H9 (cell line): ENCODE measurements at regions not wholly inside any gene's neighbourhood (a gene's known extent, or its start where the extent isn't known, plus 50 kb on each side); places are given as distances from the start of the nearest gene placed in this dataset.

ENCODE experiments used
- DNase-seq: peaks from one replicate; pipeline ENCODE4 v3.0.0-alpha.2; 2017
- H2AFZ ChIP-seq: one replicate; pipeline ENCODE4 v1.6.1; 2013; ENCODE audit warnings: mild to moderate bottlenecking, low read length, control low read depth, moderate library complexity
- H2AK5ac ChIP-seq: 2 replicates; pipeline ENCODE4 v1.6.1; 2013; ENCODE audit warnings: low read length, control low read depth, mixed read lengths; ENCODE audit not compliant: insufficient read length
- H2BK120ac ChIP-seq: one replicate; pipeline ENCODE4 v1.6.1; 2013; ENCODE audit warnings: low read depth, mild to moderate bottlenecking, low read length, control low read depth, inconsistent platforms; ENCODE audit not compliant: poor library complexity, severe bottlenecking
- H2BK12ac ChIP-seq: 2 replicates; pipeline ENCODE4 v1.6.1; 2013; ENCODE audit warnings: low read length, control low read depth, mixed read lengths, low read depth; ENCODE audit not compliant: insufficient read length
- H2BK15ac ChIP-seq: 2 replicates; pipeline ENCODE4 v1.6.1; 2013; ENCODE audit warnings: low read depth, low read length, control low read depth
- H2BK20ac ChIP-seq: one replicate; pipeline ENCODE4 v1.6.1; 2013; ENCODE audit warnings: low read depth, mild to moderate bottlenecking, low read length, control low read depth, inconsistent platforms; ENCODE audit not compliant: poor library complexity, severe bottlenecking
- H2BK5ac ChIP-seq: 2 replicates; pipeline ENCODE4 v1.6.1; 2013; ENCODE audit warnings: low read length, control low read depth, mixed read lengths; ENCODE audit not compliant: insufficient read length
- H3K14ac ChIP-seq: 2 replicates; pipeline ENCODE4 v1.6.1; 2013; ENCODE audit warnings: low read length, control low read depth; ENCODE audit not compliant: insufficient read depth
- H3K18ac ChIP-seq: 2 replicates; pipeline ENCODE4 v1.6.1; 2013; ENCODE audit warnings: low read depth, mild to moderate bottlenecking, mixed read lengths, low read length, control low read depth; ENCODE audit not compliant: insufficient read length
- H3K23ac ChIP-seq: 2 replicates; pipeline ENCODE4 v1.6.1; 2013; ENCODE audit warnings: low read length, control low read depth, mixed read lengths, low read depth; ENCODE audit not compliant: insufficient read length
- H3K23me2 ChIP-seq: 2 replicates; pipeline ENCODE4 v1.6.1; 2013; ENCODE audit warnings: low read depth, mild to moderate bottlenecking, mixed read lengths, low read length, control low read depth; ENCODE audit not compliant: insufficient read length, poor library complexity, severe bottlenecking
- H3K27ac ChIP-seq: 2 replicates; pipeline ENCODE4 v1.5.1; 2013; ENCODE audit warnings: low read length, control low read depth, mixed read lengths, low read depth; ENCODE audit not compliant: insufficient read length
- H3K27me3 ChIP-seq: 2 replicates; pipeline ENCODE4 v1.6.1; 2013; ENCODE audit warnings: low read length, control low read depth, inconsistent platforms; ENCODE audit not compliant: insufficient read depth
- H3K4ac ChIP-seq: 2 replicates; pipeline ENCODE4 v1.6.1; 2013; ENCODE audit warnings: low read depth, mild to moderate bottlenecking, control low read depth, inconsistent platforms, low read length, moderate library complexity
- H3K4me1 ChIP-seq: 2 replicates; pipeline ENCODE4 v1.6.1; 2013; ENCODE audit warnings: low read length, control low read depth, inconsistent platforms; ENCODE audit not compliant: insufficient read depth
- H3K4me2 ChIP-seq: 2 replicates; pipeline ENCODE4 v1.6.1; 2013; ENCODE audit warnings: low read length, control low read depth, mixed read lengths; ENCODE audit not compliant: insufficient read length, insufficient read depth
- H3K56ac ChIP-seq: 2 replicates; pipeline ENCODE4 v1.6.1; 2013; ENCODE audit warnings: low read depth, mild to moderate bottlenecking, mixed read lengths, low read length, control low read depth; ENCODE audit not compliant: insufficient read length
- H3K79me1 ChIP-seq: 2 replicates; pipeline ENCODE4 v1.6.1; 2013; ENCODE audit warnings: low read depth, mild to moderate bottlenecking, moderate library complexity, low read length, control low read depth, inconsistent platforms; ENCODE audit not compliant: insufficient read depth, poor library complexity, severe bottlenecking
- H3K79me2 ChIP-seq: 2 replicates; pipeline ENCODE4 v1.6.1; 2013; ENCODE audit warnings: low read length, control low read depth, inconsistent platforms; ENCODE audit not compliant: insufficient read depth
- H3K9ac ChIP-seq: 2 replicates; pipeline ENCODE4 v1.6.1; 2013; ENCODE audit warnings: low read length, control low read depth, mixed read lengths; ENCODE audit not compliant: insufficient read length; ENCODE audit errors: extremely low read depth
- H3K9me3 ChIP-seq: one replicate; pipeline ENCODE4 v1.6.1; 2013; ENCODE audit warnings: low read depth, low read length, inconsistent platforms; ENCODE audit not compliant: control insufficient read depth
- H3T11ph ChIP-seq: one replicate; pipeline ENCODE4 v1.6.1; 2013; ENCODE audit warnings: mild to moderate bottlenecking, low read length, control low read depth, inconsistent platforms
- H4K20me1 ChIP-seq: one replicate; pipeline ENCODE4 v1.6.1; 2013; ENCODE audit not compliant: control insufficient read depth, insufficient read length, insufficient read depth
- H4K5ac ChIP-seq: 2 replicates; pipeline ENCODE4 v1.6.1; 2013; ENCODE audit warnings: low read depth, mild to moderate bottlenecking, mixed read lengths, low read length, control low read depth; ENCODE audit not compliant: insufficient read length
- H4K8ac ChIP-seq: replicated peaks from 2 replicates; pipeline ENCODE4 v1.6.1; 2013; ENCODE audit warnings: low read length, control low read depth, mixed read lengths, low read depth; ENCODE audit not compliant: insufficient read length
- H4K91ac ChIP-seq: 2 replicates; pipeline ENCODE4 v1.6.1; 2013; ENCODE audit warnings: low read depth, mild to moderate bottlenecking, moderate library complexity, mixed read lengths, low read length, control low read depth; ENCODE audit not compliant: insufficient read length
- H3K27ac Mint-ChIP-seq, 3 experiments: 2 replicates in 2 of 3; 3 replicates in 1 of 3; pipeline ENCODE4 v1.8.0; 2020 to 2021; ENCODE audit warnings: mixed read lengths in 3 of 3, mild to moderate bottlenecking in 1 of 3, moderate library complexity in 1 of 3
- H3K27me3 Mint-ChIP-seq: 2 replicates; pipeline ENCODE4 v1.8.0; 2021; ENCODE audit warnings: low read depth, mild to moderate bottlenecking, moderate library complexity, mixed read lengths
- H3K36me3 Mint-ChIP-seq, 3 experiments: 2 replicates in 2 of 3; 3 replicates in 1 of 3; pipeline ENCODE4 v1.8.0; 2020 to 2021; ENCODE audit warnings: low read depth in 3 of 3, mixed read lengths in 3 of 3; ENCODE audit not compliant: insufficient read depth in 1 of 3
- H3K4me1 Mint-ChIP-seq, 2 experiments: 2 replicates each; pipeline ENCODE4 v1.8.0; 2020; ENCODE audit warnings: mixed read lengths in 2 of 2
- H3K4me3 Mint-ChIP-seq, 2 experiments: 2 replicates in 1 of 2; 3 replicates in 1 of 2; pipeline ENCODE4 v1.8.0; 2020 to 2021; ENCODE audit warnings: mild to moderate bottlenecking in 2 of 2, mixed read lengths in 2 of 2, moderate library complexity in 1 of 2
- H3K9me3 Mint-ChIP-seq, 2 experiments: 2 replicates in 1 of 2; 3 replicates in 1 of 2; pipeline ENCODE4 v1.8.0; 2020; ENCODE audit warnings: mild to moderate bottlenecking in 2 of 2, mixed read lengths in 2 of 2, moderate library complexity in 1 of 2
- WGBS: extraction: QIAGEN DNeasy Blood & Tissue Kit; methylation state at CpG from one replicate; pipeline ENCODE4 v1.1.7; 2013; ENCODE audit warnings: missing lambda C conversion rate, low lambda C conversion rate, mixed read lengths; ENCODE audit not compliant: insufficient read length; ENCODE audit errors: extremely low coverage; 5-methylcytosine and 5-hydroxymethylcytosine counted together
- TF ChIP-seq, protein P1 (sequence below): fragments of 200-600 bp; sonication (generic); conservative IDR thresholded peaks from 3 replicates; pipeline ENCODE4 v1.8.0; 2021; ENCODE audit warnings: antibody characterized with exemption, mild to moderate bottlenecking

GRCh38 chr11:104759464-104759863 lies 138.8 kb downstream of the CASP12 start:
- no peak for DNase-seq

More at GRCh38 chr11:104759464-104759863, 138.8 kb downstream of the CASP12 start:
- H3K23me2 ChIP-seq: no peaks in the 10 kb centered on the region
- peaks cover 8 to 23% (median 18%) of the 10 kb centered on the region in 3 experiments; a peak in 6 of 7 replicates for H3K36me3 Mint-ChIP-seq
- H4K5ac ChIP-seq: no peak overlapping the region
- H2BK12ac ChIP-seq: no peak overlapping the region
- H3K56ac ChIP-seq: no peak overlapping the region
- no peak overlapping the region for H3K4me3 Mint-ChIP-seq
- H3K18ac ChIP-seq: no peak overlapping the region
- H3K4me1 Mint-ChIP-seq: peaks cover 5 to 8% of the 10 kb centered on the region in 2 experiments
- H2AFZ ChIP-seq: no peak overlapping the region
- H4K20me1 ChIP-seq: no peaks in the 10 kb centered on the region
- H3K79me1 ChIP-seq: no peaks in the 10 kb centered on the region
- H2BK15ac ChIP-seq: no peak overlapping the region
- H3K9ac ChIP-seq: no peak overlapping the region
- H3K4ac ChIP-seq: no peak overlapping the region
- H3K4me2 ChIP-seq: no peak overlapping the region
- no peak overlapping the region for H3K27ac Mint-ChIP-seq
- H2BK20ac ChIP-seq: no peak overlapping the region
- TF ChIP-seq, protein P1, sequence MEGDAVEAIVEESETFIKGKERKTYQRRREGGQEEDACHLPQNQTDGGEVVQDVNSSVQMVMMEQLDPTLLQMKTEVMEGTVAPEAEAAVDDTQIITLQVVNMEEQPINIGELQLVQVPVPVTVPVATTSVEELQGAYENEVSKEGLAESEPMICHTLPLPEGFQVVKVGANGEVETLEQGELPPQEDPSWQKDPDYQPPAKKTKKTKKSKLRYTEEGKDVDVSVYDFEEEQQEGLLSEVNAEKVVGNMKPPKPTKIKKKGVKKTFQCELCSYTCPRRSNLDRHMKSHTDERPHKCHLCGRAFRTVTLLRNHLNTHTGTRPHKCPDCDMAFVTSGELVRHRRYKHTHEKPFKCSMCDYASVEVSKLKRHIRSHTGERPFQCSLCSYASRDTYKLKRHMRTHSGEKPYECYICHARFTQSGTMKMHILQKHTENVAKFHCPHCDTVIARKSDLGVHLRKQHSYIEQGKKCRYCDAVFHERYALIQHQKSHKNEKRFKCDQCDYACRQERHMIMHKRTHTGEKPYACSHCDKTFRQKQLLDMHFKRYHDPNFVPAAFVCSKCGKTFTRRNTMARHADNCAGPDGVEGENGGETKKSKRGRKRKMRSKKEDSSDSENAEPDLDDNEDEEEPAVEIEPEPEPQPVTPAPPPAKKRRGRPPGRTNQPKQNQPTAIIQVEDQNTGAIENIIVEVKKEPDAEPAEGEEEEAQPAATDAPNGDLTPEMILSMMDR: no peak
- H2BK5ac ChIP-seq: no peak overlapping the region
- no peak overlapping the region for H4K8ac ChIP-seq
- H3K23ac ChIP-seq: no peak overlapping the region
- no peaks in the 10 kb centered on the region for H3K79me2 ChIP-seq
- WGBS: no CpG with 5 or more reads among the region's 1 CpG
- no peaks in the 10 kb centered on the region for H3K27me3 ChIP-seq
- no peak overlapping the region for H2BK120ac ChIP-seq
- no peaks in the 10 kb centered on the region for H3K9me3 ChIP-seq
- peaks cover 5% of the 10 kb centered on the region; the same call in 1 of the 2 replicates for H3K4me1 ChIP-seq
- no peak overlapping the region for H3K27ac ChIP-seq
- H3T11ph ChIP-seq: no peak overlapping the region
- H4K91ac ChIP-seq: no peak overlapping the region
- no peak overlapping the region for H2AK5ac ChIP-seq
- no peaks in the 10 kb centered on the region for H3K27me3 Mint-ChIP-seq
- H3K9me3 Mint-ChIP-seq: peaks cover 13 to 22% of the 10 kb centered on the region in 2 experiments
- no peak overlapping the region for H3K14ac ChIP-seq
